ENCODE measurements at regions not wholly inside any gene's neighbourhood (a gene's known extent, or its start where the extent isn't known, plus 50 kb on each side); places are given as distances from the start of the nearest gene placed in this dataset.

DNA sequence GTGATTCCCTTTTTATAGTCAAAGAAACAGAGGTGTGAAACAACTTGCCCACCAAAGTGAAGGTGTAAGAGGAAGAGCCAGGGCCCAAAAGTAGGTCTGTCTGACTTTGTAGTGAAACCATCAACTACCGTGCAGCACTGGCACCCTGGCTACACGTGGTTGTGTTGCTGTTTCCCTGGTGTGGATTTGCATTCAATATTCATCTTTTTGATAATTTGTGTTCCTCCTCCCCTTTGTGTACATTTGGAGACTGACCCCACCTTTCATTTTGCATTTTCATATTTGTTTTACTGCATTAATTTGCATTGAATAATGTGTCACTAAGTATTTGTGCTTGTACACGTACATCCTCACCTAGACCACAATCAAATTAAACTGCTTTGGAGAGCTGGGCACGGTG, 873.8 kb upstream of the WWC1 start:
- H3K27me3 ChIP-seq (ENCODE audit: control insufficient read depth in 2 of 2, insufficient read depth in 2 of 2, low read length in 2 of 2), result no peaks in the 10 kb centered on the region
- H3K9ac ChIP-seq (ENCODE audit: insufficient read depth, low read length, poor library complexity, severe bottlenecking), result no peak overlapping the region
- no peak for DNase-seq
- no peaks in the 10 kb centered on the region for H4K20me1 ChIP-seq (ENCODE audit: insufficient read depth, low read length)
- TF ChIP-seq, protein P1, sequence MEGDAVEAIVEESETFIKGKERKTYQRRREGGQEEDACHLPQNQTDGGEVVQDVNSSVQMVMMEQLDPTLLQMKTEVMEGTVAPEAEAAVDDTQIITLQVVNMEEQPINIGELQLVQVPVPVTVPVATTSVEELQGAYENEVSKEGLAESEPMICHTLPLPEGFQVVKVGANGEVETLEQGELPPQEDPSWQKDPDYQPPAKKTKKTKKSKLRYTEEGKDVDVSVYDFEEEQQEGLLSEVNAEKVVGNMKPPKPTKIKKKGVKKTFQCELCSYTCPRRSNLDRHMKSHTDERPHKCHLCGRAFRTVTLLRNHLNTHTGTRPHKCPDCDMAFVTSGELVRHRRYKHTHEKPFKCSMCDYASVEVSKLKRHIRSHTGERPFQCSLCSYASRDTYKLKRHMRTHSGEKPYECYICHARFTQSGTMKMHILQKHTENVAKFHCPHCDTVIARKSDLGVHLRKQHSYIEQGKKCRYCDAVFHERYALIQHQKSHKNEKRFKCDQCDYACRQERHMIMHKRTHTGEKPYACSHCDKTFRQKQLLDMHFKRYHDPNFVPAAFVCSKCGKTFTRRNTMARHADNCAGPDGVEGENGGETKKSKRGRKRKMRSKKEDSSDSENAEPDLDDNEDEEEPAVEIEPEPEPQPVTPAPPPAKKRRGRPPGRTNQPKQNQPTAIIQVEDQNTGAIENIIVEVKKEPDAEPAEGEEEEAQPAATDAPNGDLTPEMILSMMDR (IDR thresholded peaks at IDR 0.05), result no peak
- WGBS (ENCODE audit: insufficient coverage), result no CpG with 5 or more reads among the region's 4 CpGs
- no peaks in the 10 kb centered on the region for H3K36me3 ChIP-seq (replicated peaks in 1 of 2; ENCODE audit: control insufficient read depth in 1 of 2, insufficient read depth in 2 of 2, low read length in 2 of 2)
- H3K79me2 ChIP-seq (ENCODE audit: insufficient read depth, low read length), result no peaks in the 10 kb centered on the region
- no peaks in the 10 kb centered on the region for H3K27me3 Mint-ChIP-seq (ENCODE audit: low read depth in 3 of 3)
- no peak overlapping the region for H3K27ac Mint-ChIP-seq
- intact Hi-C loops (cut with micrococcal nuclease), result no loop called here
- peaks cover 0 to 3% (median 0%) of the 10 kb centered on the region in 7 donors for H3K9me3 Mint-ChIP-seq
- H3K36me3 Mint-ChIP-seq, result no peaks in the 10 kb centered on the region
- H3K4me1 ChIP-seq (ENCODE audit: control insufficient read depth in 1 of 2, insufficient read depth in 2 of 2, low read length in 2 of 2), result no peaks in the 10 kb centered on the region
- H3K4me3 Mint-ChIP-seq, result no peak overlapping the region
- no peak overlapping the region for H2AFZ ChIP-seq (ENCODE audit: insufficient read depth, low read depth, low read length, poor library complexity, severe bottlenecking)
- no peak overlapping the region for H3K4me3 ChIP-seq (replicated peaks in 1 of 3; ENCODE audit: low read depth in 2 of 3, low read length in 3 of 3)
- no peaks in the 10 kb centered on the region for H3K4me1 Mint-ChIP-seq
- H3K9me3 ChIP-seq (replicated peaks in 1 of 2; ENCODE audit: control insufficient read depth in 1 of 2, insufficient read depth in 1 of 2, low read length in 2 of 2), result no peaks in the 10 kb centered on the region
- no peak overlapping the region for H3K4me2 ChIP-seq (replicated peaks; ENCODE audit: extremely low read depth, low read length, poor library complexity, severe bottlenecking)
- H3K27ac ChIP-seq (ENCODE audit: low read depth in 1 of 2, low read length in 2 of 2), result no peak overlapping the region

DNA sequence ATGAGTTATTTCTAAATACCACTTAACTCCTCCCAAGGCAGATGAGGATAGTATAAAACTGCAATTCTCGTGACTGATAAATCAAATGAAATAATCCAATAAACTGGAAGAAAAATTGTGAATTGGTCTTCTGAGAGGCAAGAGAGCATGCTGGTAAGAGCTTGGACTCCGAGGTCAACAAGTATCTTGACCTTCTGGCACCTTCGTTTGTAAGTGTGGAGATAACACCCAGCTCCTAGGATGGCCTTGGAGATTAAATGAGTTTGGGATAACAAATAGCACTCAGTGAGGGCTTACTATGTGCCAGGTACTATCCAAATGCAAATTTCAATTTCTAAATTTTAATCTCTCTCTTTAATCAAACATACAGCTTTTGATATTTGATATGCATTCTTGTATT, 866.3 kb upstream of the WWC1 start:
- no peaks in the 10 kb centered on the region for H3K36me3 ChIP-seq (replicated peaks in 1 of 2; ENCODE audit: control insufficient read depth in 1 of 2, insufficient read depth in 2 of 2, low read length in 2 of 2)
- no peak overlapping the region for H3K4me3 Mint-ChIP-seq
- TF ChIP-seq, protein P1 (IDR thresholded peaks at IDR 0.05), result no peak
- peaks cover 7 to 13% of the 10 kb centered on the region in 2 donors for H3K9me3 ChIP-seq (replicated peaks in 1 of 2; ENCODE audit: control insufficient read depth in 1 of 2, insufficient read depth in 1 of 2, low read length in 2 of 2)
- no peaks in the 10 kb centered on the region for H3K27me3 ChIP-seq (ENCODE audit: control insufficient read depth in 2 of 2, insufficient read depth in 2 of 2, low read length in 2 of 2)
- intact Hi-C loops (cut with micrococcal nuclease), result no loop called here
- WGBS (ENCODE audit: insufficient coverage), result 53% methylated on average over 2 of the region's 3 CpGs
- H3K27ac ChIP-seq (ENCODE audit: low read depth in 1 of 2, low read length in 2 of 2), result no peak overlapping the region
- H3K79me2 ChIP-seq (ENCODE audit: insufficient read depth, low read length), result no peaks in the 10 kb centered on the region
- no peak overlapping the region for H2AFZ ChIP-seq (ENCODE audit: insufficient read depth, low read depth, low read length, poor library complexity, severe bottlenecking)
- no peaks in the 10 kb centered on the region for H4K20me1 ChIP-seq (ENCODE audit: insufficient read depth, low read length)
- H3K27ac Mint-ChIP-seq, result no peak overlapping the region
- H3K4me1 ChIP-seq (ENCODE audit: control insufficient read depth in 1 of 2, insufficient read depth in 2 of 2, low read length in 2 of 2), result no peaks in the 10 kb centered on the region
- no peak overlapping the region for H3K4me2 ChIP-seq (replicated peaks; ENCODE audit: extremely low read depth, low read length, poor library complexity, severe bottlenecking)
- H3K4me1 Mint-ChIP-seq, result no peaks in the 10 kb centered on the region
- H3K9me3 Mint-ChIP-seq, result peaks cover 0 to 11% (median 6%) of the 10 kb centered on the region in 7 donors
- no peak overlapping the region for H3K9ac ChIP-seq (ENCODE audit: insufficient read depth, low read length, poor library complexity, severe bottlenecking)
- DNase-seq, result no peak
- H3K4me3 ChIP-seq (replicated peaks in 1 of 3; ENCODE audit: low read depth in 2 of 3, low read length in 3 of 3), result no peak overlapping the region
- H3K36me3 Mint-ChIP-seq, result no peaks in the 10 kb centered on the region
- H3K27me3 Mint-ChIP-seq (ENCODE audit: low read depth in 3 of 3), result no peaks in the 10 kb centered on the region

Measured in CD14-positive monocyte (primary cell).